Body of pancreas (tissue), 4 donors: ENCODE measurements at regions not wholly inside any gene's neighbourhood (a gene's known extent, or its start where the extent isn't known, plus 50 kb on each side); places are given as distances from the start of the nearest gene placed in this dataset.
"Not testable (repeated sequence)": the region's sequence is repeated elsewhere in the genome, so short reads cannot be mapped to it uniquely, and the experiment has no call there.

Source experiments
- ATAC-seq: fragments of 150-250 bp; one replicate; pipeline ENCODE4 v1.9.1; 2016
- DNase-seq, 4 donors: peaks; one replicate each; pipeline ENCODE4 v3.0.0-alpha.2; 2019
- H3K27ac ChIP-seq, 4 donors: fragments of 200-600 bp; sonication (generic); 1 replicate in 3 of 4; 2 replicates in 1 of 4; pipeline versions ENCODE4 v1.5.1 to v1.6.1; 2016 to 2019; ENCODE audit warnings: mild to moderate bottlenecking in 1 of 4, mixed read lengths in 1 of 4, moderate library complexity in 1 of 4
- H3K27me3 ChIP-seq, 2 donors: fragments of 200-600 bp; sonication (generic); one replicate each; pipeline ENCODE4 v1.6.0; 2016; ENCODE audit warnings: mild to moderate bottlenecking in 1 of 2
- H3K36me3 ChIP-seq, 2 donors: fragments of 200-600 bp; sonication (generic); replicated peaks in 1 of 2; 2 replicates each; pipeline ENCODE4 v1.5.1; 2016; ENCODE audit warnings: low read depth in 2 of 2; ENCODE audit not compliant: insufficient read depth in 1 of 2
- H3K4me1 ChIP-seq: fragments of 200-600 bp; sonication (generic); one replicate; pipeline ENCODE4 v1.6.0; 2016
- H3K4me3 ChIP-seq, 2 donors: fragments of 200-600 bp; sonication (generic); 1 replicate in 1 of 2; 2 replicates in 1 of 2; pipeline ENCODE4 v1.5.1; 2016 to 2019
- H3K9me3 ChIP-seq, 3 donors: fragments of 200-600 bp; sonication (generic); 1 replicate in 2 of 3; 2 replicates in 1 of 3; pipeline ENCODE4 v1.5.1; 2016
- CTCF ChIP-seq, 7 experiments: fragments of 450-650 bp in 4 of 7; fragments of 200-600 bp in 3 of 7; sonication (generic) in 3 of 7; IDR thresholded peaks; one replicate each; pipeline ENCODE4 v1.5.1; 2016 to 2019; ENCODE audit warnings: antibody characterized with exemption in 7 of 7
- POLR2A ChIP-seq, 3 donors: fragments of 450-650 bp; IDR thresholded peaks; one replicate each; pipeline ENCODE4 v1.6.1; 2016; ENCODE audit warnings: antibody characterized with exemption in 3 of 3, mild to moderate bottlenecking in 2 of 3
- WGBS, 2 donors: methylation state at CpG; one replicate each; pipeline ENCODE4 v1.1.5; 2017; 5-methylcytosine and 5-hydroxymethylcytosine counted together
- intact Hi-C: fragments of 100-400 bp; cut with DNase I; formaldehyde crosslinking; loops from one replicate; pipeline ENCODE4 v1.15.1; 2023

- 47 to 53% methylated on average over 3 of the region's 3 CpGs for WGBS, 2 donors
- Histone ChIP-seq H3K27ac (no peak overlapping the region), H3K9me3 (no peaks in the 10 kb centered on the region), H3K4me3 (no peak overlapping the region), H3K36me3 (no peaks in the 10 kb centered on the region), H3K27me3 (no peaks in the 10 kb centered on the region), H3K4me1 (no peaks in the 10 kb centered on the region)
- ATAC-seq (no peak), DNase-seq (no peak)
- TF ChIP-seq CTCF (IDR thresholded peaks at IDR 0.05) (no peak), POLR2A (IDR thresholded peaks at IDR 0.05) (no peak)
- intact Hi-C loops, result no loop called here
Measured at GRCh38 chr7:41391818-41392217, 311.1 kb downstream of the INHBA start.

GRCh38 chr7:41388933-41389332, 314.0 kb downstream of the INHBA start:
- 37 to 45% methylated on average over 3 of the region's 3 CpGs for WGBS, 2 donors
- intact Hi-C loops, result not testable (repeated sequence)

GRCh38 chr7:41385996-41386395, 316.9 kb downstream of the INHBA start:
- no peaks in the 10 kb centered on the region for H3K9me3 ChIP-seq
- 21 to 38% methylated on average over 1 of the region's 1 CpG for WGBS, 2 donors
- H3K27me3 ChIP-seq, result no peaks in the 10 kb centered on the region
- no peak overlapping the region for H3K4me3 ChIP-seq
- ATAC-seq, result no peak
- intact Hi-C loops, result no loop called here
- no peak overlapping the region for H3K27ac ChIP-seq
- DNase-seq, result no peak
- no peak for TF ChIP-seq CTCF (IDR thresholded peaks at IDR 0.05)
- no peak for TF ChIP-seq POLR2A (IDR thresholded peaks at IDR 0.05)
- no peaks in the 10 kb centered on the region for H3K4me1 ChIP-seq
- no peaks in the 10 kb centered on the region for H3K36me3 ChIP-seq

More at GRCh38 chr7:41388933-41389332, 314.0 kb downstream of the INHBA start:
- not testable (repeated sequence) for H3K36me3 ChIP-seq, DNase-seq, H3K4me1 ChIP-seq, H3K27ac ChIP-seq, H3K9me3 ChIP-seq, H3K4me3 ChIP-seq, ATAC-seq, H3K27me3 ChIP-seq

GRCh38 chr7:41384418-41384817, 318.5 kb downstream of the INHBA start:
- Histone ChIP-seq H3K9me3 (no peaks in the 10 kb centered on the region), H3K4me3 (no peak overlapping the region), H3K27ac (no peak overlapping the region), H3K36me3 (no peaks in the 10 kb centered on the region), H3K27me3 (no peaks in the 10 kb centered on the region), H3K4me1 (no peaks in the 10 kb centered on the region)
- ATAC-seq, result no peak
- intact Hi-C loops, result no loop called here
- TF ChIP-seq CTCF (IDR thresholded peaks at IDR 0.05) (no peak), POLR2A (IDR thresholded peaks at IDR 0.05) (no peak)
- DNase-seq, result no peak
- WGBS, 2 donors, result 70 to 78% methylated on average over 12 of the region's 12 CpGs

- Histone ChIP-seq H3K36me3 (no peaks in the 10 kb centered on the region), H3K27ac (no peak overlapping the region), H3K4me1 (no peaks in the 10 kb centered on the region), H3K4me3 (no peak overlapping the region), H3K9me3 (no peaks in the 10 kb centered on the region), H3K27me3 (no peaks in the 10 kb centered on the region)
- no peak for ATAC-seq
- DNase-seq, result no peak
- intact Hi-C loops, result no loop called here
- 42 to 46% methylated on average over 3 of the region's 3 CpGs for WGBS, 2 donors
- TF ChIP-seq CTCF (IDR thresholded peaks at IDR 0.05), result no peak
- TF ChIP-seq POLR2A (IDR thresholded peaks at IDR 0.05), result no peak
Measured at GRCh38 chr7:41383596-41383995, 319.3 kb downstream of the INHBA start.
